Stomach (tissue), 4 donors: ENCODE measurements at regions not wholly inside any gene's neighbourhood (a gene's known extent, or its start where the extent isn't known, plus 50 kb on each side); places are given as distances from the start of the nearest gene placed in this dataset.

Source experiments
- CTCF ChIP-seq, 7 experiments: fragments of 450-650 bp in 4 of 7; fragments of 200-600 bp in 3 of 7; sonication (generic) in 3 of 7; IDR thresholded peaks; one replicate each; pipeline ENCODE4 v1.5.1; 2016 to 2019; ENCODE audit warnings: antibody characterized with exemption in 7 of 7, control low read depth in 2 of 7, mild to moderate bottlenecking in 1 of 7
- EP300 ChIP-seq: sonication (generic); formaldehyde crosslinking; IDR thresholded peaks from one replicate; pipeline ENCODE4 v1.6.1; 2017; ENCODE audit warnings: antibody characterized with exemption
- POLR2A ChIP-seq, 4 donors: fragments of 450-650 bp; IDR thresholded peaks; one replicate each; pipeline ENCODE4 v1.6.1; 2016; ENCODE audit warnings: antibody characterized with exemption in 4 of 4, control low read depth in 2 of 4, mild to moderate bottlenecking in 1 of 4, moderate library complexity in 1 of 4
- POLR2AphosphoS5 ChIP-seq, 3 donors: sonication (generic); formaldehyde crosslinking; IDR thresholded peaks; one replicate each; pipeline ENCODE4 v1.6.1; 2016; ENCODE audit warnings: antibody characterized with exemption in 3 of 3

GRCh38 chr9:106130374-106130773 is 436.0 kb downstream of the TMEM38B start:
- TF ChIP-seq CTCF (IDR thresholded peaks at IDR 0.05) (no peak), POLR2AphosphoS5 (IDR thresholded peaks at IDR 0.05) (no peak), EP300 (no peak), POLR2A (IDR thresholded peaks at IDR 0.05) (no peak)
